ENCODE measurements at regions not wholly inside any gene's neighbourhood (a gene's known extent, or its start where the extent isn't known, plus 50 kb on each side); places are given as distances from the start of the nearest gene placed in this dataset.

DNA sequence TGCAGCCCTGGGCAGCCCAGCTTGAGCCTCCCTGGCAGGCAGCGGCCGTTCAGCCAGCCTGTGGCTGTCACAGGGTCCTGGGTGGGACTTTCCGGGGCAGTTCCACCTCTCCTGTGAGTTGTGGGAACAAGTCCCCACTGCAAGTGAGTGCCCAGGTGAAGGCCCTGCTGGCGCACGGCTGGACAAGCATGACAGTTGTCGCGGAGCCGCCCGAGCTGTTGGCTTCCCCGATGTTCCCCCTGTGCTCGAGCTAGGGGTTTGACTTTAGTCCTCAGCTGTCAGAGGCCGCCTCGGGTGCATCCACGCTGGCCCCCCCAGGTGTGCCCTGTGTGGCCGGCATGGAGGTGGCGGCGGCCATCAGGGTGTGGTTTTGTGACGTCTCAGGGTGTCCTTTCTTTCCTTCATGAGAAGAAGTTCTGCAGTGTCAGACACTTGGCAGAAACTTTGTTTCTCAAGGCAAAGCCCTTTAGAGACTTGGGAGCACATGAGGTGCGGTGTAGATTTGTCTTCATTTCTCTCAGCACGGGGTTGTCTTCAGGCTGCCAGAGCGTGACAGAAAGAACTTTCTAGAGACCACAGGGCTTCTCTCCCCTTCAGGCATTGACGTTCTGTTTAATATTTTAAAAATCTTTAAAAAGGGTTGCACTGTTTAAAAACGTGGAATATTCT is 69.4 kb upstream of the HGFAC start:
- TF ChIP-seq CTCF (IDR thresholded peaks at IDR 0.05; ENCODE audit: insufficient read depth, low read depth, low read length) (no peak), EZH2 (IDR thresholded peaks at IDR 0.05; ENCODE audit: insufficient read depth, low read length) (no peak)
